ENCODE measurements at regions not wholly inside any gene's neighbourhood (a gene's known extent, or its start where the extent isn't known, plus 50 kb on each side); places are given as distances from the start of the nearest gene placed in this dataset.
A peak's percentile ranks its signal among the peaks of the same experiment; 100 is the strongest.
"Not testable (repeated sequence)": the region's sequence is repeated elsewhere in the genome, so short reads cannot be mapped to it uniquely, and the experiment has no call there.

- no peak for DNase-seq (ENCODE audit: low read depth in 2 of 3, low spot score in 2 of 3)
These were observed 144.2 kb downstream of the HLX start for GRCh38 chr1:221023482-221023881.

- DNase-seq (ENCODE audit: low read depth in 2 of 3, low spot score in 2 of 3) = no peak
These were observed 146.3 kb downstream of the HLX start for GRCh38 chr1:221025501-221025900.

- DNase-seq (ENCODE audit: low read depth in 2 of 3, low spot score in 2 of 3) = no peak
These were observed 146.7 kb downstream of the HLX start for GRCh38 chr1:221025956-221026355.

- no peak for DNase-seq (ENCODE audit: low read depth in 2 of 3, low spot score in 2 of 3)
These were observed 150.9 kb downstream of the HLX start for GRCh38 chr1:221029981-221030649.

- peak in 1 of 3 donors; percentile 13 for DNase-seq (ENCODE audit: low read depth in 2 of 3, low spot score in 2 of 3)
These were observed 151.7 kb downstream of the HLX start for GRCh38 chr1:221030990-221031389.

GRCh38 chr1:221031458-221032203 is 152.4 kb downstream of the HLX start:
- DNase-seq (ENCODE audit: low read depth in 2 of 3, low spot score in 2 of 3) = peak in 1 of 3 donors; percentile 29

GRCh38 chr1:221032204-221032585 is 153.0 kb downstream of the HLX start:
- DNase-seq (ENCODE audit: low read depth in 2 of 3, low spot score in 2 of 3) = no peak

- DNase-seq (ENCODE audit: low read depth in 2 of 3, low spot score in 2 of 3) = peak in 2 of 3 donors; percentile 50 to 91
These were observed 153.5 kb downstream of the HLX start for GRCh38 chr1:221032637-221033280.

GRCh38 chr1:221035662-221036153 is 156.5 kb downstream of the HLX start:
- DNase-seq (ENCODE audit: low read depth in 2 of 3, low spot score in 2 of 3) = peak in 2 of 3 donors; percentile 32 to 50

- DNase-seq (ENCODE audit: low read depth in 2 of 3, low spot score in 2 of 3) = no peak
These were observed 160.4 kb downstream of the HLX start for GRCh38 chr1:221039616-221040015.

- DNase-seq (ENCODE audit: low read depth in 2 of 3, low spot score in 2 of 3) = no peak
These were observed 160.9 kb downstream of the HLX start for GRCh38 chr1:221040101-221040500.

GRCh38 chr1:221040691-221041285 is 161.5 kb downstream of the HLX start:
- no peak for DNase-seq (ENCODE audit: low read depth in 2 of 3, low spot score in 2 of 3)

GRCh38 chr1:221044538-221044937 is 165.3 kb downstream of the HLX start:
- DNase-seq (ENCODE audit: low read depth in 2 of 3, low spot score in 2 of 3) = no peak

- DNase-seq (ENCODE audit: low read depth in 2 of 3, low spot score in 2 of 3) = no peak
These were observed 165.9 kb downstream of the HLX start for GRCh38 chr1:221045151-221045550.

- peak in 2 of 3 donors; percentile 46 to 72 for DNase-seq (ENCODE audit: low read depth in 2 of 3, low spot score in 2 of 3)
These were observed 166.9 kb downstream of the HLX start for GRCh38 chr1:221045842-221046831.

- not testable (repeated sequence) for DNase-seq (ENCODE audit: low read depth in 2 of 3, low spot score in 2 of 3)
These were observed 172.1 kb downstream of the HLX start for GRCh38 chr1:221051391-221051790.

- DNase-seq (ENCODE audit: low read depth in 2 of 3, low spot score in 2 of 3) = no peak
These were observed 174.6 kb downstream of the HLX start for GRCh38 chr1:221053889-221054288.

- DNase-seq (ENCODE audit: low read depth in 2 of 3, low spot score in 2 of 3) = no peak
These were observed 180.3 kb downstream of the HLX start for GRCh38 chr1:221059506-221059905.

GRCh38 chr1:221063651-221064050 is 184.4 kb downstream of the HLX start:
- DNase-seq (ENCODE audit: low read depth in 2 of 3, low spot score in 2 of 3) = no peak
